ENCODE measurements at regions not wholly inside any gene's neighbourhood (a gene's known extent, or its start where the extent isn't known, plus 50 kb on each side); places are given as distances from the start of the nearest gene placed in this dataset.

DNA sequence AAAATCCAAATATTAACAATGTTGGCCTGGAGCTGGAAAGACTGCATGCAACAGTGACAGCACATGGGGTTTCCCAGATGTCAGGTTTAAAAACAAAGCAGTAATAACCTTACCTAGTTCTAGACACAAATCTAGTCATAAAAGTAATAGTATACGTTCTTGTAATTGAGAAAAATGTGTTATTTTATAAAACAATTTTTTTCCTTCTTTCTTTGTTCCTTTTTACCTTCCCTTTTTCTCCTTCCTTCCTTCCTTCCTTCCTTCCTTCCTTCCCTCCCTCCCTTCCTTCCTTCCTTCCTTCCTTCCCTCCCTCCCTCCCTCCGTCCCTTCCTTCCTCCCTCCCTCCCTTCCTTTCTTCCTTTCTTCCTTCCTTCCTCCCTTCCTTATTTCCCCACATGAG is 242.7 kb upstream of the PDE10A start:
- TF ChIP-seq, protein P1, sequence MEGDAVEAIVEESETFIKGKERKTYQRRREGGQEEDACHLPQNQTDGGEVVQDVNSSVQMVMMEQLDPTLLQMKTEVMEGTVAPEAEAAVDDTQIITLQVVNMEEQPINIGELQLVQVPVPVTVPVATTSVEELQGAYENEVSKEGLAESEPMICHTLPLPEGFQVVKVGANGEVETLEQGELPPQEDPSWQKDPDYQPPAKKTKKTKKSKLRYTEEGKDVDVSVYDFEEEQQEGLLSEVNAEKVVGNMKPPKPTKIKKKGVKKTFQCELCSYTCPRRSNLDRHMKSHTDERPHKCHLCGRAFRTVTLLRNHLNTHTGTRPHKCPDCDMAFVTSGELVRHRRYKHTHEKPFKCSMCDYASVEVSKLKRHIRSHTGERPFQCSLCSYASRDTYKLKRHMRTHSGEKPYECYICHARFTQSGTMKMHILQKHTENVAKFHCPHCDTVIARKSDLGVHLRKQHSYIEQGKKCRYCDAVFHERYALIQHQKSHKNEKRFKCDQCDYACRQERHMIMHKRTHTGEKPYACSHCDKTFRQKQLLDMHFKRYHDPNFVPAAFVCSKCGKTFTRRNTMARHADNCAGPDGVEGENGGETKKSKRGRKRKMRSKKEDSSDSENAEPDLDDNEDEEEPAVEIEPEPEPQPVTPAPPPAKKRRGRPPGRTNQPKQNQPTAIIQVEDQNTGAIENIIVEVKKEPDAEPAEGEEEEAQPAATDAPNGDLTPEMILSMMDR (IDR thresholded peaks at IDR 0.05), result no peak
- TF ChIP-seq POLR2A (IDR thresholded peaks at IDR 0.05), result no peak

Measured in right lobe of liver (tissue), 4 donors.